ENCODE measurements at regions not wholly inside any gene's neighbourhood (a gene's known extent, or its start where the extent isn't known, plus 50 kb on each side); places are given as distances from the start of the nearest gene placed in this dataset.

GRCh38 chr10:89959433-89960110 is 258.2 kb downstream of the KIF20B start:
- Histone ChIP-seq H3K9me3 (ENCODE audit: control insufficient read depth, insufficient read depth, low read depth, low read length) (no peaks in the 10 kb centered on the region), H3K27ac (ENCODE audit: low read length) (no peak overlapping the region), H3K36me3 (ENCODE audit: control insufficient read depth, insufficient read depth, low read length) (no peaks in the 10 kb centered on the region), H3K4me3 (ENCODE audit: low read depth in 2 of 2, low read length in 2 of 2) (no peak overlapping the region), H3K4me1 (ENCODE audit: control insufficient read depth, insufficient read depth, low read length) (no peaks in the 10 kb centered on the region), H3K27me3 (ENCODE audit: control insufficient read depth, insufficient read depth, low read length) (0 out of 2 replicates have a peak, but pooled peaks cover 2% of the 10 kb centered on the region)
- in situ Hi-C loops (cut with HindIII; ENCODE audit: low pct_unique_long_range_greater_than_20kb, low sequenced_read_pairs) (no loop called here), intact Hi-C loops (cut with micrococcal nuclease; ENCODE audit: unreplicated experiment) (loop anchor here (5.0 to 10.0 kb wide), 2 partner anchors 825 to 903 kb away; no protein-coding TSS in a partner anchor)
- ATAC-seq: no peak
- BruUV-seq (replicated peaks): no TSS peak
- DNase-seq (ENCODE audit: low read depth, low spot score): no peak
- POLR2A ChIA-PET: no interaction called here
- CTCF ChIA-PET: no interaction called here
- no peak for TF ChIP-seq CTCF (IDR thresholded peaks at IDR 0.05)
- no peak for TF ChIP-seq SIN3A (IDR thresholded peaks at IDR 0.05; ENCODE audit: borderline replicate concordance, insufficient read depth, low read depth, low read length)
- TF ChIP-seq POLR2AphosphoS5 (IDR thresholded peaks at IDR 0.05; ENCODE audit: low read depth, low read length): no peak
- TF ChIP-seq REST (IDR thresholded peaks at IDR 0.05; ENCODE audit: insufficient read depth in 1 of 2, low read depth in 2 of 2, low read length in 1 of 2): no peak
- no peak for TF ChIP-seq TCF7L2 (IDR thresholded peaks at IDR 0.05; ENCODE audit: low read depth, low read length)

GRCh38 chr10:89963451-89964102 is 262.2 kb downstream of the KIF20B start:
- ChIA-PET CTCF (no interaction called here), POLR2A (no interaction called here)
- H3K27ac ChIP-seq (ENCODE audit: low read length): no peak overlapping the region
- intact Hi-C loops (cut with micrococcal nuclease; ENCODE audit: unreplicated experiment) (no loop called here), in situ Hi-C loops (cut with HindIII; ENCODE audit: low pct_unique_long_range_greater_than_20kb, low sequenced_read_pairs) (no loop called here)
- H3K4me3 ChIP-seq (ENCODE audit: low read depth in 2 of 2, low read length in 2 of 2): no peak overlapping the region
- H3K27me3 ChIP-seq (ENCODE audit: control insufficient read depth, insufficient read depth, low read length): no peaks in the 10 kb centered on the region
- no peak for DNase-seq (ENCODE audit: low read depth, low spot score)
- H3K9me3 ChIP-seq (ENCODE audit: control insufficient read depth, insufficient read depth, low read depth, low read length): no peaks in the 10 kb centered on the region
- no peaks in the 10 kb centered on the region for H3K4me1 ChIP-seq (ENCODE audit: control insufficient read depth, insufficient read depth, low read length)
- no peak for ATAC-seq
- no peak for TF ChIP-seq POLR2AphosphoS5 (IDR thresholded peaks at IDR 0.05; ENCODE audit: low read depth, low read length)
- TF ChIP-seq SIN3A (IDR thresholded peaks at IDR 0.05; ENCODE audit: borderline replicate concordance, insufficient read depth, low read depth, low read length): no peak
- TF ChIP-seq REST (IDR thresholded peaks at IDR 0.05; ENCODE audit: insufficient read depth in 1 of 2, low read depth in 2 of 2, low read length in 1 of 2): no peak
- TF ChIP-seq TCF7L2 (IDR thresholded peaks at IDR 0.05; ENCODE audit: low read depth, low read length): no peak
- no peak for TF ChIP-seq CTCF (IDR thresholded peaks at IDR 0.05)
- no TSS peak for BruUV-seq (replicated peaks)
- H3K36me3 ChIP-seq (ENCODE audit: control insufficient read depth, insufficient read depth, low read length): no peaks in the 10 kb centered on the region

Measured in Panc1 (cell line).